ENCODE measurements at regions not wholly inside any gene's neighbourhood (a gene's known extent, or its start where the extent isn't known, plus 50 kb on each side); places are given as distances from the start of the nearest gene placed in this dataset.

DNA sequence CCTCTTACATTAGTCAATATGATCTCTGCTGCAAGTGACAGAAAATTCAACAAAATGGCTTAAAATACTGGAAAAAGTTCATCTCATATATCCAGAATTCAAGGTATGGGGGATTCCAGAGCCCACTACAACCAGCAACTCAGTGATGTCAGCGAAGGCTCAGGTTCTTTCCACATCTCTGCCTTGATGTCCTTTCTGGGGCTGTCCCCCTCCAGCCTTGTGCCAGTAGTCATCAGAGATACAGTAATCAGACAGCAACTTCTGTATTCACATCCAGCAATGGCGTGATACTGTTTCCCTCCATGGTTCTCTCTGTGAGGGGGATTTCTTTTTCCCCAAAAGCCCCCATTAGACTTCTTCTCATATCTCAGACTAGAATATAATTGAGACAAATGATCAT, 103.4 kb upstream of the USP47 start:
- TF ChIP-seq, protein P1, sequence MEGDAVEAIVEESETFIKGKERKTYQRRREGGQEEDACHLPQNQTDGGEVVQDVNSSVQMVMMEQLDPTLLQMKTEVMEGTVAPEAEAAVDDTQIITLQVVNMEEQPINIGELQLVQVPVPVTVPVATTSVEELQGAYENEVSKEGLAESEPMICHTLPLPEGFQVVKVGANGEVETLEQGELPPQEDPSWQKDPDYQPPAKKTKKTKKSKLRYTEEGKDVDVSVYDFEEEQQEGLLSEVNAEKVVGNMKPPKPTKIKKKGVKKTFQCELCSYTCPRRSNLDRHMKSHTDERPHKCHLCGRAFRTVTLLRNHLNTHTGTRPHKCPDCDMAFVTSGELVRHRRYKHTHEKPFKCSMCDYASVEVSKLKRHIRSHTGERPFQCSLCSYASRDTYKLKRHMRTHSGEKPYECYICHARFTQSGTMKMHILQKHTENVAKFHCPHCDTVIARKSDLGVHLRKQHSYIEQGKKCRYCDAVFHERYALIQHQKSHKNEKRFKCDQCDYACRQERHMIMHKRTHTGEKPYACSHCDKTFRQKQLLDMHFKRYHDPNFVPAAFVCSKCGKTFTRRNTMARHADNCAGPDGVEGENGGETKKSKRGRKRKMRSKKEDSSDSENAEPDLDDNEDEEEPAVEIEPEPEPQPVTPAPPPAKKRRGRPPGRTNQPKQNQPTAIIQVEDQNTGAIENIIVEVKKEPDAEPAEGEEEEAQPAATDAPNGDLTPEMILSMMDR (IDR thresholded peaks at IDR 0.05): no peak
- TF ChIP-seq POLR2AphosphoS5 (IDR thresholded peaks at IDR 0.05): no peak

Data from breast epithelium (tissue), 3 donors.